Kidney (tissue), 13 donors: ENCODE measurements at regions not wholly inside any gene's neighbourhood (a gene's known extent, or its start where the extent isn't known, plus 50 kb on each side); places are given as distances from the start of the nearest gene placed in this dataset.

Source experiments
- DNase-seq, 5 donors: peaks; one replicate each; pipeline ENCODE4 v3.0.0-alpha.2; 2013 to 2020
- FAIRE-seq: peaks from 2 replicates; lab custom pipeline; 2012; peaks lifted over from hg19 to GRCh38; lab: Jason Lieb, UNC
- H3K27ac ChIP-seq, 2 donors: one replicate each; pipeline ENCODE4 v1.7.0; 2013; ENCODE audit warnings: low read depth in 2 of 2, low read length in 2 of 2, inconsistent platforms in 1 of 2
- H3K27me3 ChIP-seq: one replicate; pipeline ENCODE4 v1.7.1; 2013; ENCODE audit warnings: low read length, inconsistent platforms; ENCODE audit not compliant: control insufficient read depth, insufficient read depth
- H3K36me3 ChIP-seq, 3 donors: one replicate each; pipeline versions ENCODE4 v1.7.0 to v1.7.1; 2013; ENCODE audit warnings: low read length in 3 of 3, control low read depth in 1 of 3, inconsistent platforms in 1 of 3; ENCODE audit not compliant: insufficient read depth in 3 of 3, control insufficient read depth in 2 of 3
- H3K4me1 ChIP-seq, 3 donors: one replicate each; pipeline versions ENCODE4 v1.7.0 to v1.7.1; 2013; ENCODE audit warnings: low read length in 3 of 3, inconsistent platforms in 1 of 3, low read depth in 1 of 3; ENCODE audit not compliant: control insufficient read depth in 2 of 3, insufficient read depth in 2 of 3
- H3K4me3 ChIP-seq, 3 donors: one replicate each; pipeline versions ENCODE4 v1.7.0 to v1.8.1; 2013; ENCODE audit warnings: low read length in 3 of 3, control low read depth in 1 of 3, inconsistent platforms in 1 of 3
- H3K9ac ChIP-seq, 3 donors: one replicate each; pipeline versions ENCODE4 v1.7.0 to v1.7.1; 2013; ENCODE audit warnings: low read length in 3 of 3, control low read depth in 1 of 3, inconsistent platforms in 1 of 3
- H3K9me3 ChIP-seq, 3 donors: one replicate each; pipeline versions ENCODE4 v1.7.0 to v1.7.1; 2013; ENCODE audit warnings: low read length in 3 of 3, control low read depth in 1 of 3, inconsistent platforms in 1 of 3; ENCODE audit not compliant: control insufficient read depth in 2 of 3, insufficient read depth in 1 of 3
- intact Hi-C: fragments of 100-400 bp; cut with DNase I; formaldehyde crosslinking; loops from one replicate; pipeline ENCODE4 v1.11.1; 2022
- TF ChIP-seq, protein P1 (sequence below): IDR thresholded peaks from 3 replicates; pipeline ENCODE4 v1.5.1; 2012; ENCODE audit warnings: mild to moderate bottlenecking, moderate library complexity, borderline replicate concordance; ENCODE audit not compliant: insufficient read depth; ENCODE audit errors: extremely low read depth
- donor health status: control.
- donor health status: control.
- donor health status: control.
- donor health status: control.
- donor health status: control.
- donor health status: DM: yes; HTN: yes; CAD: no.
- donor health status: Normal renal cell carcinoma (clear cell type).

DNA sequence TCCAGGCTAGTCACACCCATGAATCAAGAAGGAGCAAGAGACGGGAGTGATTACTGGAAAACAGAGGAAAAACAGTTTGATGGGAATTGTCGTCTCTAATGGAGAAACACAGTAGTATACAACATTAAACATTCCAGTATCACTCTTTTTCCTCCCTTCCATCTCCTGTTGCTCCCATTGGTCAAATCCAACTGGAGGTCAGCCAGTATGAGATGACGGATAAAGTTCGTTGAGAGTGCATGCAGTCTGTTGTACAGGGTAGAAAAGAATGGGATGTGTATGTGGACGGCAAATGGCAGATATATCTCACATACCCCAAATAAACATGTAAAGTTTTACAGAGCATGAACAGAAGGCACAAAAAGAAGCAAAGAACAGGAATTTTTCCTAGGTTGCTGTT, 221.9 kb upstream of the TNP1 start:
- DNase-seq (peak in 1 of 5 donors; percentile 56), FAIRE-seq (no peak)
- TF ChIP-seq, protein P1, sequence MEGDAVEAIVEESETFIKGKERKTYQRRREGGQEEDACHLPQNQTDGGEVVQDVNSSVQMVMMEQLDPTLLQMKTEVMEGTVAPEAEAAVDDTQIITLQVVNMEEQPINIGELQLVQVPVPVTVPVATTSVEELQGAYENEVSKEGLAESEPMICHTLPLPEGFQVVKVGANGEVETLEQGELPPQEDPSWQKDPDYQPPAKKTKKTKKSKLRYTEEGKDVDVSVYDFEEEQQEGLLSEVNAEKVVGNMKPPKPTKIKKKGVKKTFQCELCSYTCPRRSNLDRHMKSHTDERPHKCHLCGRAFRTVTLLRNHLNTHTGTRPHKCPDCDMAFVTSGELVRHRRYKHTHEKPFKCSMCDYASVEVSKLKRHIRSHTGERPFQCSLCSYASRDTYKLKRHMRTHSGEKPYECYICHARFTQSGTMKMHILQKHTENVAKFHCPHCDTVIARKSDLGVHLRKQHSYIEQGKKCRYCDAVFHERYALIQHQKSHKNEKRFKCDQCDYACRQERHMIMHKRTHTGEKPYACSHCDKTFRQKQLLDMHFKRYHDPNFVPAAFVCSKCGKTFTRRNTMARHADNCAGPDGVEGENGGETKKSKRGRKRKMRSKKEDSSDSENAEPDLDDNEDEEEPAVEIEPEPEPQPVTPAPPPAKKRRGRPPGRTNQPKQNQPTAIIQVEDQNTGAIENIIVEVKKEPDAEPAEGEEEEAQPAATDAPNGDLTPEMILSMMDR, result no peak
- H3K9me3 ChIP-seq, result no peaks in the 10 kb centered on the region
- H3K27me3 ChIP-seq, result no peaks in the 10 kb centered on the region
- intact Hi-C loops, result no loop called here
- H3K4me3 ChIP-seq, result no peak overlapping the region
- no peak overlapping the region for H3K27ac ChIP-seq
- no peak overlapping the region for H3K9ac ChIP-seq
- no peaks in the 10 kb centered on the region for H3K36me3 ChIP-seq
- H3K4me1 ChIP-seq, result no peaks in the 10 kb centered on the region

DNA sequence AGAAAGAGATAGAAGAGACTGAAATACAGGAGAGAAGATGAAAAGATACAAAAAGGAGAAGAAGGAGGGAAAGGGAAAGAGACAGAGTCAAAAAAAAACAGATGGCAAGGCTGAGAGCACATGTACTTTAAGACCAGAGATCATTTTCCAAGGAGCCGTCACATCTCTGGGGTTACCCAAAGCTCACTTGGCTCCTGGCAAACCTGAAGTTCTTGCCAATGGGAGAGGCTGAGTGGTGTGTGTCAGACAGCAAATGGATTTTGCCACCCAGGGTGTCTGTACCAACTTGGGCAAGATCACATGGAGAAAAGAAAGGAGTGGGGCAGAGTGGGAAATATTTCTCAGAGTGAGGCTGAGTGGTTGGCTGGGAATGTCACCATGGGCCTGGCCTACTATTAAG, 219.3 kb upstream of the TNP1 start:
- H3K4me3 ChIP-seq, result no peak overlapping the region
- no peak overlapping the region for H3K27ac ChIP-seq
- TF ChIP-seq, protein P1, result no peak
- intact Hi-C loops, result no loop called here
- no peaks in the 10 kb centered on the region for H3K9me3 ChIP-seq
- H3K36me3 ChIP-seq, result no peaks in the 10 kb centered on the region
- no peaks in the 10 kb centered on the region for H3K4me1 ChIP-seq
- H3K9ac ChIP-seq, result no peak overlapping the region
- no peaks in the 10 kb centered on the region for H3K27me3 ChIP-seq
- FAIRE-seq (no peak), DNase-seq (no peak)

DNA sequence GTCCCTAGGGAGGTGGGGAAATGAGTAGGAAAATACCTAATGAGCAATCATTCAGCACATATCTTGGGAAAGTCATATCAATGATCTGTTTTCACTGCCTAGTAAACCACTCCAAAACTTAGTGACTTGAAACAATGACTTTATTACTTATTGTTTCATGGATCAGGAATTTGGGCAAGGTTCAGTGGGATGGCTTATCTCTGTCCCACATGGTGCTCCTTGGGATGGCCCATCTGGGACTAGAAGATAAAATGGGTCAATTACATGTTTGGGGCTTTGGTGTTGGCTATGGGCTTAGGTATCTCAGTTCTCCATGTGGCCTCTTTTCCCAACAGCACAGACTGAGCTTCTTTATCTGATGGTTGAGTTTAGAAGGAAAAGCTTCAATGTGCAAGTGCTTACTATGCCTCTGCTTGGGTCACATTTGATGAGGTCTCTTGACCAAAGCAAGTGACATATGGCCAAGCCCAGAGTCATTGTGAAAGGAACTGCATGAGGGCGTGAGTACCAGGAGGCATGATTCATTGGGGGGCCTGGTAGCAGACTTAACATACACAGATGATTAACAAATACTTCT, 218.1 kb upstream of the TNP1 start:
- TF ChIP-seq, protein P1, result no peak
- Histone ChIP-seq H3K9ac (no peak overlapping the region), H3K27ac (no peak overlapping the region), H3K9me3 (no peaks in the 10 kb centered on the region), H3K4me1 (no peaks in the 10 kb centered on the region), H3K4me3 (no peak overlapping the region), H3K27me3 (no peaks in the 10 kb centered on the region), H3K36me3 (no peaks in the 10 kb centered on the region)
- intact Hi-C loops, result no loop called here
- no peak for DNase-seq
- no peak for FAIRE-seq

DNA sequence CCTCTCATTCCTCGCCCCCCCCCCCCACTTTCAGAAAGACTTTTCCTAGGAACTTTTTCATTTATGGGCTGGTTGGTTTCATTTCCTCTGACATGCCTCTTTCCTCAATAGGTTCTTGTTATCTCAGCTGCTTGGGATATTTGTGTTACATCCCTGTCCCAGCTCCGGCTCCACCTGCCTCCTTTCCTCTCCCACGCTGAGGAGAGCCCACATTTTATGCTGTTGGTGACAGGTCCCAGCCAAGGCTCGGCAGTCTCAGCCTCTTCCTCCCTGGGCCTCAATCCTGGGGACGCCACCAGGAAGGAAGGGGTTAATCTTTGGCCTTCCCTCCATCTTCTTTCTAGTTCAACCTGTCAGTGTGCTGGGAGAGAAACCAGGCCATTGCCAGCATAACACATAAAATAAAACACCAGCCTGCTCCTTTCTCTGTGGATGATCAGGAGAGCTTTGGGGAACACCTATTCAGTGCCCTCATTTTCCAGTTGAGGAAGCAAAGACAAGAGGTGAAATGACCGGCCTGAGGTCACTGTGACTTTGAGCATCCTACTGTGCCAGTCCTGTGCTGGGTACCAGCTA, 216.9 kb upstream of the TNP1 start:
- no peaks in the 10 kb centered on the region for H3K36me3 ChIP-seq
- FAIRE-seq (no peak), DNase-seq (peak in 4 of 5 donors; percentile 67 to 86 (median 82))
- no peak overlapping the region for H3K27ac ChIP-seq
- no peaks in the 10 kb centered on the region for H3K27me3 ChIP-seq
- no peak overlapping the region for H3K9ac ChIP-seq
- H3K4me1 ChIP-seq, result no peaks in the 10 kb centered on the region
- no peaks in the 10 kb centered on the region for H3K9me3 ChIP-seq
- intact Hi-C loops, result no loop called here
- TF ChIP-seq, protein P1, result no peak
- no peak overlapping the region for H3K4me3 ChIP-seq
